ENCODE measurements at regions not wholly inside any gene's neighbourhood (a gene's known extent, or its start where the extent isn't known, plus 50 kb on each side); places are given as distances from the start of the nearest gene placed in this dataset.

- Mint-ChIP-seq H3K27me3 (ENCODE audit: insufficient read depth, low read depth) (peaks cover 9% of the 10 kb centered on the region), H3K4me3 (no peak overlapping the region), H3K9me3 (peaks cover 20% of the 10 kb centered on the region), H3K36me3 (no peaks in the 10 kb centered on the region), H3K4me1 (peaks cover 5% of the 10 kb centered on the region), H3K27ac (no peak overlapping the region)
- no peak for DNase-seq (ENCODE audit: low spot score)
- Histone ChIP-seq H3K4me3 (no peak overlapping the region), H3K27ac (no peak overlapping the region), H3K4me1 (peaks cover 4% of the 10 kb centered on the region), H3K4me2 (no peak overlapping the region), H3K27me3 (no peaks in the 10 kb centered on the region), H2AFZ (replicated peaks) (no peak overlapping the region), H3K79me2 (ENCODE audit: low read depth) (no peaks in the 10 kb centered on the region), H3K9ac (no peak overlapping the region), H3K9me3 (ENCODE audit: low read depth) (no peaks in the 10 kb centered on the region), H4K20me1 (ENCODE audit: low read depth) (no peaks in the 10 kb centered on the region), H3K36me3 (no peaks in the 10 kb centered on the region), H3F3A (ENCODE audit: low read depth) (peaks cover 4% of the 10 kb centered on the region)
- no peak for TF ChIP-seq EZH2 (IDR thresholded peaks at IDR 0.05)
- no peak for TF ChIP-seq CTCF (IDR thresholded peaks at IDR 0.05)
- no peak for TF ChIP-seq EZH2phosphoT487 (IDR thresholded peaks at IDR 0.05)
Observed at GRCh38 chr2:5555636-5556035, 136.5 kb upstream of the SOX11 start.

DNA sequence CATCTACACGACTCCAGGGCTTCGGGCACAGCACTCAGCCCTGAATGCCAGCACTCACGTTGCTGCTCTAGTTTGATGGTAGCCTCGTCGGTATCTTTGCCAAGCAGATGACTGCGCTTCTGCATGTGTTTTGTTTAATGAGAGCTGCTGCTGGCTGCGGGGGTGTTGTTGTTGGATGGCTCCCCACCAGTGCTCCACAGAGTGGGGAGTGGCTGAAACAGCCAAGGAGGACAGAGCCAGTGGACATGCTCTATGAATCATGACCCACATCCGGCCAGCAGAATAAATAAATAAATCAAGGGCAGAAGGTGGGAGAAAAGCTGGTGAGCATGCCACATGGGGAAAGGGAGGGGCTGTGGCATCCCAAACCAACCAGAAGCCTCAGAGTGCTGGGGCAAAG, 131.2 kb upstream of the SOX11 start:
- Histone ChIP-seq H3K27me3 (no peaks in the 10 kb centered on the region), H3K79me2 (ENCODE audit: low read depth) (no peaks in the 10 kb centered on the region), H3K9me3 (ENCODE audit: low read depth) (no peaks in the 10 kb centered on the region), H3K4me1 (no peaks in the 10 kb centered on the region), H2AFZ (replicated peaks) (no peak overlapping the region), H3K9ac (no peak overlapping the region), H3K36me3 (no peaks in the 10 kb centered on the region), H3K27ac (no peak overlapping the region), H3K4me3 (no peak overlapping the region), H3F3A (ENCODE audit: low read depth) (no peaks in the 10 kb centered on the region), H3K4me2 (no peak overlapping the region), H4K20me1 (ENCODE audit: low read depth) (no peaks in the 10 kb centered on the region)
- Mint-ChIP-seq H3K27ac (no peak overlapping the region), H3K36me3 (no peaks in the 10 kb centered on the region), H3K4me3 (no peak overlapping the region), H3K9me3 (peaks cover 19% of the 10 kb centered on the region), H3K4me1 (peaks cover 8% of the 10 kb centered on the region), H3K27me3 (ENCODE audit: insufficient read depth, low read depth) (peaks cover 10% of the 10 kb centered on the region)
- no peak for DNase-seq (ENCODE audit: low spot score)
- TF ChIP-seq EZH2phosphoT487 (IDR thresholded peaks at IDR 0.05) = no peak
- TF ChIP-seq CTCF (IDR thresholded peaks at IDR 0.05) = no peak
- no peak for TF ChIP-seq EZH2 (IDR thresholded peaks at IDR 0.05)

GRCh38 chr2:5562426-5562825, 129.8 kb upstream of the SOX11 start:
- no peaks in the 10 kb centered on the region for H3K36me3 Mint-ChIP-seq
- H3K9me3 ChIP-seq (ENCODE audit: low read depth) = no peaks in the 10 kb centered on the region
- peaks cover 10% of the 10 kb centered on the region for H3K27me3 Mint-ChIP-seq (ENCODE audit: insufficient read depth, low read depth)
- no peaks in the 10 kb centered on the region for H4K20me1 ChIP-seq (ENCODE audit: low read depth)
- no peaks in the 10 kb centered on the region for H3F3A ChIP-seq (ENCODE audit: low read depth)
- TF ChIP-seq EZH2phosphoT487 (IDR thresholded peaks at IDR 0.05) (no peak), EZH2 (IDR thresholded peaks at IDR 0.05) (no peak)
- H3K9ac ChIP-seq = no peak overlapping the region
- H3K4me1 Mint-ChIP-seq = peaks cover 8% of the 10 kb centered on the region
- no peak overlapping the region for H2AFZ ChIP-seq (replicated peaks)
- H3K36me3 ChIP-seq = no peaks in the 10 kb centered on the region
- H3K27ac Mint-ChIP-seq = peak overlapping the region; percentile 7
- no peaks in the 10 kb centered on the region for H3K4me1 ChIP-seq
- H3K4me3 Mint-ChIP-seq = no peak overlapping the region
- H3K27ac ChIP-seq = no peak overlapping the region
- no peaks in the 10 kb centered on the region for H3K79me2 ChIP-seq (ENCODE audit: low read depth)
- DNase-seq (ENCODE audit: low spot score) = no peak
- H3K4me2 ChIP-seq = no peak overlapping the region
- no peaks in the 10 kb centered on the region for H3K27me3 ChIP-seq
- H3K4me3 ChIP-seq = no peak overlapping the region
- H3K9me3 Mint-ChIP-seq = peaks cover 18% of the 10 kb centered on the region

DNA sequence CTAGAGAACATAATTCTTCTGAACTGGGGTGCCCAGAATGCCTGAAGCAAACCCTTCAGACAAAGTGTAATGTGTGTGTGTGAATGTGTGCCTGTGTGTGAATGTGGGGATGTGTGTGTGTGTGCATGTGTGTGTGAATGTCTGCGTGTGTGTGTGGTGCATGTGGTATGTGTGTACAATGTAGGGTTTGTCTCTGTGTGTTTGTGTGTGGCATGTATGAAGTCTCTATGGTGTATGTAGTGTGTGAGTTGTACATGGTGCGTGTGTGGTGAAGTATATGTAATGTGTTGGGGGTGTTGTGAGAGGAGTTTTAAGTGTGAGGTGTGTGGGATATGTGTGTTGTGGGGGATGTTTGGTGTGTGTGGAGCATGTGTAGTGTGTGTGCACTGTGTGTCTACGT, 129.3 kb upstream of the SOX11 start:
- H2AFZ ChIP-seq (replicated peaks) = no peak overlapping the region
- no peak overlapping the region for H3K27ac ChIP-seq
- Mint-ChIP-seq H3K27me3 (ENCODE audit: insufficient read depth, low read depth) (peaks cover 6% of the 10 kb centered on the region), H3K36me3 (no peaks in the 10 kb centered on the region), H3K4me1 (peaks cover 8% of the 10 kb centered on the region), H3K27ac (peak overlapping the region; percentile 15), H3K4me3 (no peak overlapping the region), H3K9me3 (peaks cover 13% of the 10 kb centered on the region)
- no peaks in the 10 kb centered on the region for H3K79me2 ChIP-seq (ENCODE audit: low read depth)
- no peak overlapping the region for H3K4me3 ChIP-seq
- no peaks in the 10 kb centered on the region for H3K27me3 ChIP-seq
- no peak for DNase-seq (ENCODE audit: low spot score)
- H3K36me3 ChIP-seq = no peaks in the 10 kb centered on the region
- no peaks in the 10 kb centered on the region for H4K20me1 ChIP-seq (ENCODE audit: low read depth)
- no peaks in the 10 kb centered on the region for H3K9me3 ChIP-seq (ENCODE audit: low read depth)
- no peak overlapping the region for H3K9ac ChIP-seq
- TF ChIP-seq EZH2phosphoT487 (IDR thresholded peaks at IDR 0.05) (no peak), CTCF (IDR thresholded peaks at IDR 0.05) (no peak), EZH2 (IDR thresholded peaks at IDR 0.05) (no peak)
- H3F3A ChIP-seq (ENCODE audit: low read depth) = no peaks in the 10 kb centered on the region
- H3K4me2 ChIP-seq = no peak overlapping the region
- no peaks in the 10 kb centered on the region for H3K4me1 ChIP-seq

Data from neural progenitor cell (in vitro differentiated cells).